Fibroblast of lung (primary cell): ENCODE measurements at regions not wholly inside any gene's neighbourhood (a gene's known extent, or its start where the extent isn't known, plus 50 kb on each side); places are given as distances from the start of the nearest gene placed in this dataset.

ENCODE experiments used
- DNase-seq, 2 donors: peaks; one replicate each; pipeline versions ENCODE4 v3.0.0 to v3.0.0-alpha.2; 2010; ENCODE audit warnings: low read depth in 2 of 2
- H2AFZ ChIP-seq: 2 replicates; pipeline ENCODE4 v1.5.1; 2012; ENCODE audit warnings: low read length, control low read depth, inconsistent platforms
- H3K27ac ChIP-seq: 2 replicates; pipeline ENCODE4 v1.5.1; 2011; ENCODE audit warnings: low read length, control low read depth; ENCODE audit not compliant: insufficient read depth
- H3K27me3 ChIP-seq: 2 replicates; pipeline ENCODE4 v1.5.1; 2011; ENCODE audit warnings: mild to moderate bottlenecking, low read length; ENCODE audit not compliant: control insufficient read depth, insufficient read depth
- H3K36me3 ChIP-seq: 2 replicates; pipeline ENCODE4 v1.5.1; 2011; ENCODE audit warnings: low read length; ENCODE audit not compliant: control insufficient read depth, insufficient read depth
- H3K4me1 ChIP-seq: 2 replicates; pipeline ENCODE4 v1.5.1; 2011; ENCODE audit warnings: low read length; ENCODE audit not compliant: control insufficient read depth, insufficient read depth; ENCODE audit errors: extremely low read depth
- H3K4me2 ChIP-seq: 2 replicates; pipeline ENCODE4 v1.5.1; 2011; ENCODE audit warnings: low read length, control low read depth; ENCODE audit not compliant: insufficient read depth; ENCODE audit errors: extremely low read depth
- H3K4me3 ChIP-seq, 4 experiments: fragments of 200-600 bp in 1 of 4; sonication (generic) in 1 of 4; replicated peaks in 1 of 4; 2 replicates each; pipeline ENCODE4 v1.5.1; 2011 to 2016; ENCODE audit warnings: low read length in 4 of 4, low read depth in 3 of 4, mild to moderate bottlenecking in 3 of 4, control low read depth in 2 of 4, inconsistent platforms in 1 of 4, mixed read lengths in 1 of 4; ENCODE audit not compliant: insufficient read depth in 1 of 4; ENCODE audit errors: control extremely low read depth in 1 of 4
- H3K79me2 ChIP-seq: 2 replicates; pipeline ENCODE4 v1.5.1; 2012; ENCODE audit warnings: mild to moderate bottlenecking, low read length, inconsistent platforms; ENCODE audit not compliant: control insufficient read depth, insufficient read depth
- H3K9ac ChIP-seq: 2 replicates; pipeline ENCODE4 v1.5.1; 2011; ENCODE audit warnings: mild to moderate bottlenecking, low read length, control low read depth; ENCODE audit not compliant: insufficient read depth
- H3K9me3 ChIP-seq: 2 replicates; pipeline ENCODE4 v1.5.1; 2012; ENCODE audit warnings: low read depth, low read length; ENCODE audit not compliant: control insufficient read depth, insufficient read depth
- H4K20me1 ChIP-seq: 2 replicates; pipeline ENCODE4 v1.5.1; 2011; ENCODE audit warnings: low read length; ENCODE audit not compliant: control insufficient read depth, insufficient read depth; ENCODE audit errors: extremely low read depth
- CTCF ChIP-seq, 2 donors: IDR thresholded peaks in 1 of 2; conservative IDR thresholded peaks in 1 of 2; 1 replicate in 1 of 2; 2 replicates in 1 of 2; pipeline ENCODE4 v1.5.1; 2011 to 2012; ENCODE audit warnings: low read length in 2 of 2, control low read depth in 1 of 2, inconsistent platforms in 1 of 2, low read depth in 1 of 2, mild to moderate bottlenecking in 1 of 2
- EZH2 ChIP-seq: IDR thresholded peaks from 2 replicates; pipeline ENCODE4 v1.5.1; 2012; ENCODE audit warnings: low read length, control low read depth, mild to moderate bottlenecking; ENCODE audit errors: missing control alignments

- Histone ChIP-seq H3K36me3 (no peaks in the 10 kb centered on the region), H4K20me1 (no peaks in the 10 kb centered on the region), H3K9me3 (no peaks in the 10 kb centered on the region), H3K4me2 (no peak overlapping the region), H3K27ac (no peak overlapping the region), H3K79me2 (no peaks in the 10 kb centered on the region), H3K9ac (no peak overlapping the region), H3K27me3 (no peaks in the 10 kb centered on the region), H3K4me1 (no peaks in the 10 kb centered on the region), H2AFZ (no peak overlapping the region), H3K4me3 (no peak overlapping the region)
- no peak for TF ChIP-seq CTCF (conservative IDR thresholded peaks at IDR 0.05 in 1 of 2, IDR thresholded peaks at IDR 0.05 in 1 of 2; ENCODE audit: low read depth in 1 of 2, low read length in 2 of 2)
- no peak for TF ChIP-seq EZH2
- no peak for DNase-seq
These were observed 597.5 kb upstream of the HTR2C start for GRCh38 chrX:113986427-113986826.

- Histone ChIP-seq H3K27ac (no peak overlapping the region), H3K79me2 (no peaks in the 10 kb centered on the region), H3K9me3 (no peaks in the 10 kb centered on the region), H3K4me2 (no peak overlapping the region), H3K27me3 (no peaks in the 10 kb centered on the region), H3K4me3 (no peak overlapping the region), H2AFZ (no peak overlapping the region), H4K20me1 (no peaks in the 10 kb centered on the region), H3K4me1 (no peaks in the 10 kb centered on the region), H3K36me3 (no peaks in the 10 kb centered on the region), H3K9ac (no peak overlapping the region)
- DNase-seq = no peak
- no peak for TF ChIP-seq CTCF (conservative IDR thresholded peaks at IDR 0.05 in 1 of 2, IDR thresholded peaks at IDR 0.05 in 1 of 2; ENCODE audit: low read depth in 1 of 2, low read length in 2 of 2)
- no peak for TF ChIP-seq EZH2
These were observed 601.1 kb upstream of the HTR2C start for GRCh38 chrX:113982766-113983165.

GRCh38 chrX:113980953-113981352 lies 602.9 kb upstream of the HTR2C start:
- no peaks in the 10 kb centered on the region for H3K79me2 ChIP-seq
- H3K9me3 ChIP-seq = no peaks in the 10 kb centered on the region
- H3K4me1 ChIP-seq = no peaks in the 10 kb centered on the region
- H3K4me2 ChIP-seq = no peak overlapping the region
- no peaks in the 10 kb centered on the region for H4K20me1 ChIP-seq
- H3K4me3 ChIP-seq = no peak overlapping the region
- no peak overlapping the region for H3K9ac ChIP-seq
- H3K36me3 ChIP-seq = no peaks in the 10 kb centered on the region
- TF ChIP-seq CTCF (conservative IDR thresholded peaks at IDR 0.05 in 1 of 2, IDR thresholded peaks at IDR 0.05 in 1 of 2; ENCODE audit: low read depth in 1 of 2, low read length in 2 of 2) (no peak), EZH2 (no peak)
- no peak for DNase-seq
- no peak overlapping the region for H3K27ac ChIP-seq
- H2AFZ ChIP-seq = no peak overlapping the region
- no peaks in the 10 kb centered on the region for H3K27me3 ChIP-seq
